ENCODE measurements at regions not wholly inside any gene's neighbourhood (a gene's known extent, or its start where the extent isn't known, plus 50 kb on each side); places are given as distances from the start of the nearest gene placed in this dataset.

DNA sequence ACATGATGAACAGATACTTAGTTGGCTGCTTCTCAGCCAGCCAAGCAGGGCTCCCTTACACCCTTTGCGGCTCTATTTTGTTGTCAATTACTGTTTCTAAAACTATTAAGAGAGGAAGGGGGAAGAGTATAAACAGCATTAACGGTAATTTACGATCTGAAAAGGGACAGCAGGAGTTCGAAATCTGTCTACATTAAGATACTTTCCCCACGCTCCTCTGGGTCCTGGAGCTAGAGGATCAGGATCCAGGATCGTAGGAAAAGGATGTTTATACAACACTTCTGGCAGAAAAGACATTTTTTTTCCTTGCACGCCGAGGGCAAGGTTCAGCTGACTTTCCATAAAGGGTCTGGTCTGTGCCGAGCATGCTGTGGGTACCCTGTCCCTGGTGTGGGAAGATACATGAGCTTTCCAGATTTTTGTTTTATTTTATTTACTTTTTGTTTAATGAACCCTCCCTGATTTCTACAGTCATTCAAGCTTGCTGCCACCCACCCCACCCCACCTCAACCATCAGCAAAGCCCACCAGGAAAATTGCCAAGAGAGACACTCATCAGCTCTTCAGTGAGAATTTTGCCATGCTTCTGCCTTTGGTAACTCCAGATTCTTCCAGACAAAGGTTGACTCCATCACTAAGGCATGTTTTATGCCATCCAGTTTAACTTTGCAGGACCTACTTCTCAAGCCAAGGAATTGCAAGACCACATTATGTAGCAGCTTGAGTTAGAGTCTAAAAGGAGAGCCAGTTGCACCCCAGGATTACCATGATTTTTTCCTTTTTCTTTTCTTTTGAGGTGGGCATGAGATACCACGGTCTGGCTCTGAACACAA is 188.1 kb downstream of the QDPR start:
- TF ChIP-seq, protein P1, sequence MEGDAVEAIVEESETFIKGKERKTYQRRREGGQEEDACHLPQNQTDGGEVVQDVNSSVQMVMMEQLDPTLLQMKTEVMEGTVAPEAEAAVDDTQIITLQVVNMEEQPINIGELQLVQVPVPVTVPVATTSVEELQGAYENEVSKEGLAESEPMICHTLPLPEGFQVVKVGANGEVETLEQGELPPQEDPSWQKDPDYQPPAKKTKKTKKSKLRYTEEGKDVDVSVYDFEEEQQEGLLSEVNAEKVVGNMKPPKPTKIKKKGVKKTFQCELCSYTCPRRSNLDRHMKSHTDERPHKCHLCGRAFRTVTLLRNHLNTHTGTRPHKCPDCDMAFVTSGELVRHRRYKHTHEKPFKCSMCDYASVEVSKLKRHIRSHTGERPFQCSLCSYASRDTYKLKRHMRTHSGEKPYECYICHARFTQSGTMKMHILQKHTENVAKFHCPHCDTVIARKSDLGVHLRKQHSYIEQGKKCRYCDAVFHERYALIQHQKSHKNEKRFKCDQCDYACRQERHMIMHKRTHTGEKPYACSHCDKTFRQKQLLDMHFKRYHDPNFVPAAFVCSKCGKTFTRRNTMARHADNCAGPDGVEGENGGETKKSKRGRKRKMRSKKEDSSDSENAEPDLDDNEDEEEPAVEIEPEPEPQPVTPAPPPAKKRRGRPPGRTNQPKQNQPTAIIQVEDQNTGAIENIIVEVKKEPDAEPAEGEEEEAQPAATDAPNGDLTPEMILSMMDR (IDR thresholded peaks at IDR 0.05; ENCODE audit: insufficient read depth, low read length), result no peak
- no peak overlapping the region for H3K4me3 ChIP-seq (ENCODE audit: low read depth, low read length)
- DNase-seq (ENCODE audit: low read depth), result peak; percentile 59

DNA sequence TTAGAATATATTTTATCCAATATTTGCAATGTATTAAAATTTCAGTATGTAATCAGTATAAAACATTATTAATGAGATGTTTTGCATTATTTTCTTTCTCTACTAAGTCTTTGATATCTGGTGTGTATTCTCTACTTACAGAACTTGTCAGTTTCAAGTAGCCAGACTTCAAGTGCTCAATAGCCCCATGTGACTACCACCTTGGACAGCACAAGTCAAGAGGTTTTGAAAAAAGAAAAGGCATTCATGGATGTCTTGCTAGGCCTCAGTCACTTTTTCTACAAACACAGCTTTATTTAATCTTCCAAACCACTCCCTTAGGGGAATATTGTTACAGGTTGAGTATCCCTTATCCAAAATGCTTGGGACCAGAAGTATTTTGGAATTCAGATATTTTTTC is 189.4 kb downstream of the QDPR start:
- DNase-seq (ENCODE audit: low read depth), result no peak
- H3K4me3 ChIP-seq (ENCODE audit: low read depth, low read length), result no peak overlapping the region
- TF ChIP-seq, protein P1 (IDR thresholded peaks at IDR 0.05; ENCODE audit: insufficient read depth, low read length), result no peak

DNA sequence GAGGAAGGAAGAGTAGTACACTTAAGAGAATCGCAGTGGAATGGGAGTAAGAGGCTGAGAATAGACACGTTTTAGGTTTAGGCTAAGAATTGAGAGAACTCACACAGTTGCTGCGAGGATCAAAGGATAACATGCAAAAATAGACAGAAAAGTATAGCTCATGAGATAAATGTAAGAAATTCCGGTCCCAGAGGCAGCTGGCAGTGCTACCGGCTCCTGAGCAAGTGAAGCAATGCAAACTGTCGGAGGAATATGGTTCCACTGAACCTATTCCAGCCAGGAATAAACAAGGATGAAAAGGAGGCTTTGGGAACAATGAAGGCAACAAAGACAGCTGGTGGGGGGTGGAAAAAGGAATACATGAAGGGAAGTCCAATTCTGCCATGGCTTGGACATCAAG is 191.8 kb downstream of the QDPR start:
- DNase-seq (ENCODE audit: low read depth), result no peak
- no peak overlapping the region for H3K4me3 ChIP-seq (ENCODE audit: low read depth, low read length)
- TF ChIP-seq, protein P1 (IDR thresholded peaks at IDR 0.05; ENCODE audit: insufficient read depth, low read length), result no peak

DNA sequence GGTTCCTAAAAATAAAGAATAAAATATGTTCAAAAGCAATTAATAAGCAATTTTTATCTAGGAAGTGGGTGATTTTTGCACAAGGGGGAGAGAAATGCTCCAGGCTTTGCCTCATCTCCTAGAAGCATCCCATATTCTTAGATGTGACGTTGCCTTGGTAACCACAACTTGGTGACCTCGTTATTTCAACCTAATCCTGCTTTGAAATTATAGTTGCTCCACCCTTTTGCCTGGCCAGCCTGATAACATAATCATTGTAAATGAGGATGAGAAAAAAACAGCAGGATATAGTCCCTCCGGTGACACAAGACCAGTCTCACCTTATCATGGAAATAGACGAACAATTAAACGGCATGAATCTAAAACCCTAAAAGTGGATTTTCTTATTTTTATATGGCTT is 194.4 kb downstream of the QDPR start:
- TF ChIP-seq, protein P1 (IDR thresholded peaks at IDR 0.05; ENCODE audit: insufficient read depth, low read length), result no peak
- H3K4me3 ChIP-seq (ENCODE audit: low read depth, low read length), result no peak overlapping the region
- DNase-seq (ENCODE audit: low read depth), result no peak

DNA sequence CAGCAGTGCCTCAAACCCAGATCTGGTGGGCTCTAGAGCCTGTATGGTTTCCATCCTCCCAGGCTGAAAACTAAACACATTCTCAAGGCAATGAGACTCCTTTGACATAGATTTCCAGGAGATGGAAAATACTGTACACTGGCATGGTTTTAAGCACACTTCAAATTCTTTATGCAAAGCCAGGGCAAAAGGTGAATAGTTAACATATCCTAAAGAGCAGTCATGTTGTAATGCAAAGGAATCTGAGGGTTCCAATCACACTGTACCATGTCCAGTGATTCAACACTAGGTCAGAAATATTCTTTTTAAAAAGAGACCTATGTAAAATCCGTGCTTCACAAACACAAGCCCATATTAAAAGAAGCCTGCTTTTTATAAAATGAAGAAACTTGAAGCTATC is 195.3 kb downstream of the QDPR start:
- TF ChIP-seq, protein P1 (IDR thresholded peaks at IDR 0.05; ENCODE audit: insufficient read depth, low read length), result no peak
- DNase-seq (ENCODE audit: low read depth), result no peak
- no peak overlapping the region for H3K4me3 ChIP-seq (ENCODE audit: low read depth, low read length)

DNA sequence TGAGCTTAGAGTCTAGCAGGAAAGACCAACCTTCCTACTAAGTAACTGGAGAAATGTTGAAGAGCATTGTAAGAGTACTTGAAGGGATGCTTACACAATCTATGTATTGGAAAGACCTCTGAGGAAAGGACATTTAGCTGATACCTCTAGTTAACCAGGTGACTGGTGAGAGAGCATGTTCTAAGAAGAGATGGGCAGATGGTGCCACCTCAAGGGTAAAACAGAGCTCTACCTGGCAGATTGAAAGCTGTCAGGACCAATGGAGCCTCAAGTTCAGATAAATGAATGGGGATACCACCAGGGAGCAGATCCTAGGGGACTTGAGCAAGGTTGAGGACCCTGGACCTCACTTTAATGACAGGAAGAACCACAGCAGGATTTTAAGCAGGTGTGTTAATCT is 196.4 kb downstream of the QDPR start:
- no peak for DNase-seq (ENCODE audit: low read depth)
- TF ChIP-seq, protein P1 (IDR thresholded peaks at IDR 0.05; ENCODE audit: insufficient read depth, low read length), result no peak
- no peak overlapping the region for H3K4me3 ChIP-seq (ENCODE audit: low read depth, low read length)

DNA sequence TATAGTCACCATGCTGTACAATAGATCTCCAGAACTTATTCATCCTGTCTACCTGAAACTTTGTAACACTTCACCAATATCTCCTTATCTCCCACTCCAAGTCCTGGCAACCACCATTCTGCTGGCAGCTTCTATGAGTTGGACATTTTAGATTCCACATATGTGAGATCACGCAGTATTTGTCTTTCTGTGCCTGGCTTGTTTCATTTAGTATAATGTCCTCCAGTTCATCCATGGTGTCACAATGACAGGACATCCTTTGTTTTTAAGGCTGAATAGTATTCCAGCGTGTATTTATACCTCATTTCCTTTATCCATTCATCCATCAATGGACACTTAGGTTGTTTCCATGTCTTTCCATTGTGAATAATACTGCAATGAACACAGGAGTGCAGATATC is 198.7 kb downstream of the QDPR start:
- H3K4me3 ChIP-seq (ENCODE audit: low read depth, low read length), result no peak overlapping the region
- TF ChIP-seq, protein P1 (IDR thresholded peaks at IDR 0.05; ENCODE audit: insufficient read depth, low read length), result no peak
- peak; percentile 25 for DNase-seq (ENCODE audit: low read depth)
